ENCODE measurements at regions not wholly inside any gene's neighbourhood (a gene's known extent, or its start where the extent isn't known, plus 50 kb on each side); places are given as distances from the start of the nearest gene placed in this dataset.

- no TSS peak for BruUV-seq (replicated peaks)
- TF ChIP-seq EZH2 (IDR thresholded peaks at IDR 0.05; ENCODE audit: borderline replicate concordance, low read depth, low read length, poor library complexity, severe bottlenecking) (no peak), CTCF (conservative IDR thresholded peaks at IDR 0.05; ENCODE audit: low read depth, low read length) (no peak)
- Histone ChIP-seq H3K4me3 (ENCODE audit: low read depth, low read length, poor library complexity, severe bottlenecking) (no peak overlapping the region), H3K27ac (ENCODE audit: low read depth, low read length, poor library complexity, severe bottlenecking) (no peak overlapping the region), H3K27me3 (replicated peaks; ENCODE audit: insufficient read depth, low read depth, low read length, poor library complexity) (no peaks in the 10 kb centered on the region), H3K36me3 (ENCODE audit: insufficient read depth, low read length, poor library complexity, severe bottlenecking) (no peaks in the 10 kb centered on the region), H3K4me1 (ENCODE audit: insufficient read depth, low read length, poor library complexity, severe bottlenecking) (no peaks in the 10 kb centered on the region), H3K9me3 (ENCODE audit: low read depth, low read length, poor library complexity, severe bottlenecking) (peaks cover 17% of the 10 kb centered on the region)
- DNase-seq (ENCODE audit: low spot score), result no peak
- POLR2A ChIA-PET (ENCODE audit: low non-redundant PET), result no interaction called here
- intact Hi-C loops (cut with micrococcal nuclease; ENCODE audit: unreplicated experiment), result no loop called here
- CTCF ChIA-PET, result no interaction called here
Observed at GRCh38 chr2:125837611-125838010, 818.3 kb upstream of the GYPC start.

GRCh38 chr2:125839945-125840344, 816.0 kb upstream of the GYPC start:
- H3K36me3 ChIP-seq (ENCODE audit: insufficient read depth, low read length, poor library complexity, severe bottlenecking), result no peaks in the 10 kb centered on the region
- intact Hi-C loops (cut with micrococcal nuclease; ENCODE audit: unreplicated experiment), result no loop called here
- H3K4me3 ChIP-seq (ENCODE audit: low read depth, low read length, poor library complexity, severe bottlenecking), result no peak overlapping the region
- no peaks in the 10 kb centered on the region for H3K27me3 ChIP-seq (replicated peaks; ENCODE audit: insufficient read depth, low read depth, low read length, poor library complexity)
- ChIA-PET POLR2A (ENCODE audit: low non-redundant PET) (no interaction called here), CTCF (no interaction called here)
- no peaks in the 10 kb centered on the region for H3K4me1 ChIP-seq (ENCODE audit: insufficient read depth, low read length, poor library complexity, severe bottlenecking)
- TF ChIP-seq EZH2 (IDR thresholded peaks at IDR 0.05; ENCODE audit: borderline replicate concordance, low read depth, low read length, poor library complexity, severe bottlenecking), result no peak
- TF ChIP-seq CTCF (conservative IDR thresholded peaks at IDR 0.05; ENCODE audit: low read depth, low read length), result no peak
- no TSS peak for BruUV-seq (replicated peaks)
- H3K27ac ChIP-seq (ENCODE audit: low read depth, low read length, poor library complexity, severe bottlenecking), result no peak overlapping the region
- no peak for DNase-seq (ENCODE audit: low spot score)
- peaks cover 8% of the 10 kb centered on the region for H3K9me3 ChIP-seq (ENCODE audit: low read depth, low read length, poor library complexity, severe bottlenecking)

- no peaks in the 10 kb centered on the region for H3K4me1 ChIP-seq (ENCODE audit: insufficient read depth, low read length, poor library complexity, severe bottlenecking)
- ChIA-PET CTCF (no interaction called here), POLR2A (ENCODE audit: low non-redundant PET) (no interaction called here)
- TF ChIP-seq EZH2 (IDR thresholded peaks at IDR 0.05; ENCODE audit: borderline replicate concordance, low read depth, low read length, poor library complexity, severe bottlenecking), result no peak
- TF ChIP-seq CTCF (conservative IDR thresholded peaks at IDR 0.05; ENCODE audit: low read depth, low read length), result no peak
- no peak overlapping the region for H3K4me3 ChIP-seq (ENCODE audit: low read depth, low read length, poor library complexity, severe bottlenecking)
- DNase-seq (ENCODE audit: low spot score), result no peak
- no TSS peak for BruUV-seq (replicated peaks)
- no peaks in the 10 kb centered on the region for H3K9me3 ChIP-seq (ENCODE audit: low read depth, low read length, poor library complexity, severe bottlenecking)
- H3K36me3 ChIP-seq (ENCODE audit: insufficient read depth, low read length, poor library complexity, severe bottlenecking), result no peaks in the 10 kb centered on the region
- H3K27me3 ChIP-seq (replicated peaks; ENCODE audit: insufficient read depth, low read depth, low read length, poor library complexity), result no peaks in the 10 kb centered on the region
- H3K27ac ChIP-seq (ENCODE audit: low read depth, low read length, poor library complexity, severe bottlenecking), result no peak overlapping the region
- intact Hi-C loops (cut with micrococcal nuclease; ENCODE audit: unreplicated experiment), result no loop called here
Observed at GRCh38 chr2:125842041-125842440, 813.9 kb upstream of the GYPC start.
